MM.1S (cell line): ENCODE measurements at regions not wholly inside any gene's neighbourhood (a gene's known extent, or its start where the extent isn't known, plus 50 kb on each side); places are given as distances from the start of the nearest gene placed in this dataset.

Experiments
- DNase-seq: peaks from one replicate; pipeline ENCODE4 v3.0.0-alpha.2; 2015
- H2AFZ ChIP-seq: fragments of 300-600 bp; sonication (generic); 2 replicates; pipeline ENCODE4 v1.6.0; 2016; ENCODE audit warnings: antibody characterized with exemption, low read length
- H3F3A ChIP-seq: fragments of 300-600 bp; sonication (generic); 2 replicates; pipeline ENCODE4 v1.6.1; 2016; ENCODE audit warnings: mild to moderate bottlenecking, antibody characterized with exemption, low read length, moderate library complexity, mixed read lengths; ENCODE audit not compliant: insufficient read depth
- H3K27ac ChIP-seq: fragments of 300-600 bp; sonication (generic); 2 replicates; pipeline ENCODE4 v1.5.1; 2016; ENCODE audit warnings: mild to moderate bottlenecking, low read length
- H3K27me3 ChIP-seq: fragments of 300-600 bp; sonication (generic); replicated peaks from 2 replicates; pipeline ENCODE4 v1.6.0; 2016; ENCODE audit warnings: low read length; ENCODE audit not compliant: insufficient read depth
- H3K36me3 ChIP-seq: fragments of 300-600 bp; sonication (generic); replicated peaks from 2 replicates; pipeline ENCODE4 v1.6.1; 2016; ENCODE audit warnings: mild to moderate bottlenecking, low read length, mixed read lengths; ENCODE audit not compliant: insufficient read depth
- H3K4me1 ChIP-seq: fragments of 300-600 bp; sonication (generic); 2 replicates; pipeline ENCODE4 v1.6.1; 2016; ENCODE audit warnings: low read length, mixed read lengths
- H3K4me2 ChIP-seq: fragments of 300-600 bp; sonication (generic); 2 replicates; pipeline ENCODE4 v1.6.0; 2016; ENCODE audit warnings: low read depth, low read length
- H3K4me3 ChIP-seq: fragments of 300-600 bp; sonication (generic); 2 replicates; pipeline ENCODE4 v1.5.1; 2016; ENCODE audit warnings: low read length, mixed read lengths
- H3K79me2 ChIP-seq: fragments of 300-600 bp; sonication (generic); 2 replicates; pipeline ENCODE4 v1.6.1; 2016; ENCODE audit warnings: mixed run types, low read length, mixed read lengths
- H3K9ac ChIP-seq: fragments of 300-600 bp; sonication (generic); 2 replicates; pipeline ENCODE4 v1.6.1; 2016; ENCODE audit warnings: low read length, mixed read lengths
- H3K9me2 ChIP-seq: fragments of 300-600 bp; sonication (generic); replicated peaks from 2 replicates; pipeline ENCODE4 v1.6.1; 2016; ENCODE audit warnings: mild to moderate bottlenecking, low read length, mixed read lengths; ENCODE audit not compliant: insufficient read depth
- H3K9me3 ChIP-seq: fragments of 300-600 bp; sonication (generic); replicated peaks from 2 replicates; pipeline ENCODE4 v1.6.1; 2016; ENCODE audit warnings: mild to moderate bottlenecking, low read length, mixed read lengths; ENCODE audit not compliant: insufficient read depth
- H4K20me1 ChIP-seq: fragments of 300-600 bp; sonication (generic); 2 replicates; pipeline ENCODE4 v1.6.1; 2016; ENCODE audit warnings: mild to moderate bottlenecking, low read length, moderate library complexity, mixed read lengths; ENCODE audit not compliant: insufficient read depth
- CTCF ChIP-seq: fragments of 300-600 bp; sonication (generic); IDR thresholded peaks from 2 replicates; pipeline ENCODE4 v1.5.1; 2016; ENCODE audit warnings: antibody characterized with exemption, low read length, mixed read lengths
- EZH2 ChIP-seq: fragments of 300-600 bp; sonication (generic); optimal IDR thresholded peaks from 2 replicates; pipeline ENCODE3; 2017; ENCODE audit warnings: low read depth, mild to moderate bottlenecking, antibody characterized with exemption, low read length, mixed read lengths
- EZH2phosphoT487 ChIP-seq: fragments of 300-600 bp; sonication (generic); IDR thresholded peaks from 2 replicates; pipeline ENCODE4 v1.6.1; 2018; ENCODE audit warnings: antibody characterized with exemption, low read length

GRCh38 chr10:4188406-4188805 lies 403.4 kb upstream of the KLF6 start:
- Histone ChIP-seq H3K9ac (no peak overlapping the region), H3K4me3 (no peak overlapping the region), H3K36me3 (no peaks in the 10 kb centered on the region), H3K4me1 (no peaks in the 10 kb centered on the region), H2AFZ (no peak overlapping the region), H3K79me2 (no peaks in the 10 kb centered on the region), H3F3A (no peaks in the 10 kb centered on the region), H3K9me3 (0 out of 2 replicates have a peak, but pooled peaks cover 3% of the 10 kb centered on the region), H3K27me3 (no peaks in the 10 kb centered on the region), H3K4me2 (no peak overlapping the region), H4K20me1 (no peaks in the 10 kb centered on the region), H3K27ac (no peak overlapping the region), H3K9me2 (no peaks in the 10 kb centered on the region)
- TF ChIP-seq EZH2, result no peak
- DNase-seq, result no peak

- Histone ChIP-seq H2AFZ (no peak overlapping the region), H3K79me2 (no peaks in the 10 kb centered on the region), H3K4me3 (no peak overlapping the region), H3K27ac (no peak overlapping the region), H3K4me2 (no peak overlapping the region), H4K20me1 (no peaks in the 10 kb centered on the region), H3K9me2 (no peaks in the 10 kb centered on the region), H3K27me3 (no peaks in the 10 kb centered on the region), H3K9ac (no peak overlapping the region), H3K4me1 (no peaks in the 10 kb centered on the region), H3F3A (no peaks in the 10 kb centered on the region), H3K9me3 (0 out of 2 replicates have a peak, but pooled peaks cover 3% of the 10 kb centered on the region), H3K36me3 (no peaks in the 10 kb centered on the region)
- TF ChIP-seq CTCF, result no peak
- TF ChIP-seq EZH2, result no peak
- TF ChIP-seq EZH2phosphoT487, result no peak
- no peak for DNase-seq
Observed at GRCh38 chr10:4186849-4187540, 402.0 kb upstream of the KLF6 start.

GRCh38 chr10:4183761-4184261 lies 398.8 kb upstream of the KLF6 start:
- DNase-seq, result no peak
- no peaks in the 10 kb centered on the region for H3K79me2 ChIP-seq

More at GRCh38 chr10:4183761-4184261, 398.8 kb upstream of the KLF6 start:
- H3K4me2 ChIP-seq, result no peak overlapping the region
- no peaks in the 10 kb centered on the region for H3F3A ChIP-seq
- no peaks in the 10 kb centered on the region for H3K9me3 ChIP-seq
- H4K20me1 ChIP-seq, result no peaks in the 10 kb centered on the region
- no peak overlapping the region for H3K27ac ChIP-seq
- H3K4me3 ChIP-seq, result no peak overlapping the region
- H3K9me2 ChIP-seq, result no peaks in the 10 kb centered on the region
- H3K27me3 ChIP-seq, result no peaks in the 10 kb centered on the region
- 0 out of 2 replicates have a peak, but pooled peaks cover 3% of the 10 kb centered on the region for H3K4me1 ChIP-seq
- TF ChIP-seq EZH2, result no peak
- TF ChIP-seq CTCF, result no peak
- TF ChIP-seq EZH2phosphoT487, result no peak
- no peak overlapping the region for H2AFZ ChIP-seq
- H3K9ac ChIP-seq, result no peak overlapping the region
- H3K36me3 ChIP-seq, result no peaks in the 10 kb centered on the region
